ENCODE measurements at regions not wholly inside any gene's neighbourhood (a gene's known extent, or its start where the extent isn't known, plus 50 kb on each side); places are given as distances from the start of the nearest gene placed in this dataset.

- H3K27ac ChIP-seq (ENCODE audit: low read depth, low read length) = no peak overlapping the region
- H3K4me1 ChIP-seq (ENCODE audit: control insufficient read depth in 3 of 3, insufficient read depth in 3 of 3, low read length in 3 of 3) = peaks cover 0 to 6% (median 5%) of the 10 kb centered on the region in 3 donors
- no peak overlapping the region for H3K4me3 ChIP-seq (ENCODE audit: low read length in 3 of 3)
- no peak overlapping the region for H3K9ac ChIP-seq (ENCODE audit: low read depth in 1 of 3, low read length in 3 of 3)
- H3K9me3 ChIP-seq (ENCODE audit: control insufficient read depth in 3 of 3, low read length in 3 of 3) = no peaks in the 10 kb centered on the region
- H3K36me3 ChIP-seq (ENCODE audit: control insufficient read depth in 3 of 3, insufficient read depth in 3 of 3, low read length in 3 of 3) = no peaks in the 10 kb centered on the region
- peaks cover 10 to 26% (median 20%) of the 10 kb centered on the region in 3 donors for H3K27me3 ChIP-seq (ENCODE audit: control insufficient read depth in 3 of 3, insufficient read depth in 3 of 3, low read length in 3 of 3)
Measured at GRCh38 chr3:194200422-194201081, 64.6 kb downstream of the HES1 start.

- no peak overlapping the region for H3K4me3 ChIP-seq (ENCODE audit: low read length in 3 of 3)
- H3K9ac ChIP-seq (ENCODE audit: low read depth in 1 of 3, low read length in 3 of 3) = no peak overlapping the region
- no peak overlapping the region for H3K27ac ChIP-seq (ENCODE audit: low read depth, low read length)
- no peaks in the 10 kb centered on the region for H3K36me3 ChIP-seq (ENCODE audit: control insufficient read depth in 3 of 3, insufficient read depth in 3 of 3, low read length in 3 of 3)
- H3K27me3 ChIP-seq (ENCODE audit: control insufficient read depth in 3 of 3, insufficient read depth in 3 of 3, low read length in 3 of 3) = peaks cover 13 to 26% (median 24%) of the 10 kb centered on the region in 3 donors
- H3K9me3 ChIP-seq (ENCODE audit: control insufficient read depth in 3 of 3, low read length in 3 of 3) = no peaks in the 10 kb centered on the region
- H3K4me1 ChIP-seq (ENCODE audit: control insufficient read depth in 3 of 3, insufficient read depth in 3 of 3, low read length in 3 of 3) = peaks cover 0 to 6% (median 5%) of the 10 kb centered on the region in 3 donors
Measured at GRCh38 chr3:194201953-194202666, 66.2 kb downstream of the HES1 start.

- Histone ChIP-seq H3K4me1 (ENCODE audit: control insufficient read depth in 3 of 3, insufficient read depth in 3 of 3, low read length in 3 of 3) (peaks cover 0 to 6% (median 5%) of the 10 kb centered on the region in 3 donors), H3K27me3 (ENCODE audit: control insufficient read depth in 3 of 3, insufficient read depth in 3 of 3, low read length in 3 of 3) (peaks cover 13 to 26% (median 21%) of the 10 kb centered on the region in 3 donors), H3K9ac (ENCODE audit: low read depth in 1 of 3, low read length in 3 of 3) (no peak overlapping the region), H3K36me3 (ENCODE audit: control insufficient read depth in 3 of 3, insufficient read depth in 3 of 3, low read length in 3 of 3) (no peaks in the 10 kb centered on the region), H3K9me3 (ENCODE audit: control insufficient read depth in 3 of 3, low read length in 3 of 3) (no peaks in the 10 kb centered on the region), H3K27ac (ENCODE audit: low read depth, low read length) (no peak overlapping the region), H3K4me3 (ENCODE audit: low read length in 3 of 3) (no peak overlapping the region)
Measured at GRCh38 chr3:194203482-194204041, 67.6 kb downstream of the HES1 start.

GRCh38 chr3:194204042-194204987 lies 68.4 kb downstream of the HES1 start:
- peaks cover 0 to 6% (median 5%) of the 10 kb centered on the region in 3 donors for H3K4me1 ChIP-seq (ENCODE audit: control insufficient read depth in 3 of 3, insufficient read depth in 3 of 3, low read length in 3 of 3)
- no peak overlapping the region for H3K4me3 ChIP-seq (ENCODE audit: low read length in 3 of 3)
- no peak overlapping the region for H3K9ac ChIP-seq (ENCODE audit: low read depth in 1 of 3, low read length in 3 of 3)
- no peaks in the 10 kb centered on the region for H3K9me3 ChIP-seq (ENCODE audit: control insufficient read depth in 3 of 3, low read length in 3 of 3)
- no peak overlapping the region for H3K27ac ChIP-seq (ENCODE audit: low read depth, low read length)
- H3K27me3 ChIP-seq (ENCODE audit: control insufficient read depth in 3 of 3, insufficient read depth in 3 of 3, low read length in 3 of 3) = peaks cover 13 to 22% (median 21%) of the 10 kb centered on the region in 3 donors
- no peaks in the 10 kb centered on the region for H3K36me3 ChIP-seq (ENCODE audit: control insufficient read depth in 3 of 3, insufficient read depth in 3 of 3, low read length in 3 of 3)

- no peaks in the 10 kb centered on the region for H3K9me3 ChIP-seq (ENCODE audit: control insufficient read depth in 3 of 3, low read length in 3 of 3)
- peaks cover 13 to 22% (median 21%) of the 10 kb centered on the region in 3 donors for H3K27me3 ChIP-seq (ENCODE audit: control insufficient read depth in 3 of 3, insufficient read depth in 3 of 3, low read length in 3 of 3)
- no peaks in the 10 kb centered on the region for H3K36me3 ChIP-seq (ENCODE audit: control insufficient read depth in 3 of 3, insufficient read depth in 3 of 3, low read length in 3 of 3)
- H3K9ac ChIP-seq (ENCODE audit: low read depth in 1 of 3, low read length in 3 of 3) = no peak overlapping the region
- H3K4me3 ChIP-seq (ENCODE audit: low read length in 3 of 3) = no peak overlapping the region
- peaks cover 0 to 6% (median 5%) of the 10 kb centered on the region in 3 donors for H3K4me1 ChIP-seq (ENCODE audit: control insufficient read depth in 3 of 3, insufficient read depth in 3 of 3, low read length in 3 of 3)
- H3K27ac ChIP-seq (ENCODE audit: low read depth, low read length) = no peak overlapping the region
Measured at GRCh38 chr3:194205675-194206133, 69.8 kb downstream of the HES1 start.

GRCh38 chr3:194206320-194206719 lies 70.4 kb downstream of the HES1 start:
- Histone ChIP-seq H3K4me3 (ENCODE audit: low read length in 3 of 3) (no peak overlapping the region), H3K27ac (ENCODE audit: low read depth, low read length) (no peak overlapping the region), H3K9ac (ENCODE audit: low read depth in 1 of 3, low read length in 3 of 3) (no peak overlapping the region), H3K4me1 (ENCODE audit: control insufficient read depth in 3 of 3, insufficient read depth in 3 of 3, low read length in 3 of 3) (peaks cover 0 to 5% (median 3%) of the 10 kb centered on the region in 3 donors), H3K9me3 (ENCODE audit: control insufficient read depth in 3 of 3, low read length in 3 of 3) (no peaks in the 10 kb centered on the region), H3K27me3 (ENCODE audit: control insufficient read depth in 3 of 3, insufficient read depth in 3 of 3, low read length in 3 of 3) (peaks cover 13 to 23% (median 21%) of the 10 kb centered on the region in 3 donors), H3K36me3 (ENCODE audit: control insufficient read depth in 3 of 3, insufficient read depth in 3 of 3, low read length in 3 of 3) (no peaks in the 10 kb centered on the region)

GRCh38 chr3:194208709-194209108 lies 72.8 kb downstream of the HES1 start:
- Histone ChIP-seq H3K4me1 (ENCODE audit: control insufficient read depth in 3 of 3, insufficient read depth in 3 of 3, low read length in 3 of 3) (peaks cover 0 to 3% (median 3%) of the 10 kb centered on the region in 3 donors), H3K4me3 (ENCODE audit: low read length in 3 of 3) (no peak overlapping the region), H3K9ac (ENCODE audit: low read depth in 1 of 3, low read length in 3 of 3) (no peak overlapping the region), H3K27ac (ENCODE audit: low read depth, low read length) (no peak overlapping the region), H3K36me3 (ENCODE audit: control insufficient read depth in 3 of 3, insufficient read depth in 3 of 3, low read length in 3 of 3) (no peaks in the 10 kb centered on the region), H3K9me3 (ENCODE audit: control insufficient read depth in 3 of 3, low read length in 3 of 3) (no peaks in the 10 kb centered on the region), H3K27me3 (ENCODE audit: control insufficient read depth in 3 of 3, insufficient read depth in 3 of 3, low read length in 3 of 3) (peaks cover 6 to 15% (median 10%) of the 10 kb centered on the region in 3 donors)

- no peak overlapping the region for H3K4me3 ChIP-seq (ENCODE audit: low read length in 3 of 3)
- H3K9me3 ChIP-seq (ENCODE audit: control insufficient read depth in 3 of 3, low read length in 3 of 3) = no peaks in the 10 kb centered on the region
Measured at GRCh38 chr3:194212161-194212844, 76.4 kb downstream of the HES1 start.

GRCh38 chr3:194212845-194213331 lies 76.9 kb downstream of the HES1 start:
- H3K36me3 ChIP-seq (ENCODE audit: control insufficient read depth in 3 of 3, insufficient read depth in 3 of 3, low read length in 3 of 3) = no peaks in the 10 kb centered on the region
- H3K9me3 ChIP-seq (ENCODE audit: control insufficient read depth in 3 of 3, low read length in 3 of 3) = no peaks in the 10 kb centered on the region
- no peak overlapping the region for H3K4me3 ChIP-seq (ENCODE audit: low read length in 3 of 3)
- H3K27me3 ChIP-seq (ENCODE audit: control insufficient read depth in 3 of 3, insufficient read depth in 3 of 3, low read length in 3 of 3) = peaks cover 0 to 4% (median 0%) of the 10 kb centered on the region in 3 donors
- H3K4me1 ChIP-seq (ENCODE audit: control insufficient read depth in 3 of 3, insufficient read depth in 3 of 3, low read length in 3 of 3) = no peaks in the 10 kb centered on the region
- H3K27ac ChIP-seq (ENCODE audit: low read depth, low read length) = no peak overlapping the region
- H3K9ac ChIP-seq (ENCODE audit: low read depth in 1 of 3, low read length in 3 of 3) = no peak overlapping the region

More at GRCh38 chr3:194212161-194212844, 76.4 kb downstream of the HES1 start:
- Histone ChIP-seq H3K27ac (ENCODE audit: low read depth, low read length) (no peak overlapping the region), H3K27me3 (ENCODE audit: control insufficient read depth in 3 of 3, insufficient read depth in 3 of 3, low read length in 3 of 3) (peaks cover 0 to 4% (median 0%) of the 10 kb centered on the region in 3 donors), H3K9ac (ENCODE audit: low read depth in 1 of 3, low read length in 3 of 3) (no peak overlapping the region), H3K36me3 (ENCODE audit: control insufficient read depth in 3 of 3, insufficient read depth in 3 of 3, low read length in 3 of 3) (no peaks in the 10 kb centered on the region), H3K4me1 (ENCODE audit: control insufficient read depth in 3 of 3, insufficient read depth in 3 of 3, low read length in 3 of 3) (no peaks in the 10 kb centered on the region)

All from skeletal muscle tissue (tissue), 3 donors.